ENCODE measurements at regions not wholly inside any gene's neighbourhood (a gene's known extent, or its start where the extent isn't known, plus 50 kb on each side); places are given as distances from the start of the nearest gene placed in this dataset.

- H3K4me3 ChIP-seq (ENCODE audit: low read depth, low read length): no peak overlapping the region
- DNase-seq (ENCODE audit: low read depth): no peak
These were observed 51.0 kb upstream of the ADGRF1 start for GRCh38 chr6:47093169-47093568.

- H3K4me3 ChIP-seq (ENCODE audit: low read depth, low read length): no peak overlapping the region
- no peak for DNase-seq (ENCODE audit: low read depth)
These were observed 49.9 kb upstream of the ADGRF1 start for GRCh38 chr6:47091886-47092668.
